Heart left ventricle (tissue), 16 donors: ENCODE measurements at regions not wholly inside any gene's neighbourhood (a gene's known extent, or its start where the extent isn't known, plus 50 kb on each side); places are given as distances from the start of the nearest gene placed in this dataset.
"Not testable (repeated sequence)": the region's sequence is repeated elsewhere in the genome, so short reads cannot be mapped to it uniquely, and the experiment has no call there.

Experiments
- ATAC-seq, 4 donors: fragments of 200-7000 bp; cut with Tn5 transposase; one replicate each; pipeline ENCODE4 v1.9.1; 2020 to 2022; ENCODE audit warnings: moderate library complexity in 4 of 4, mild to moderate bottlenecking in 3 of 4, moderate number of reproducible peaks in 1 of 4
- DNase-seq, 5 donors: peaks; one replicate each; pipeline ENCODE4 v3.0.0-alpha.2; 2020
- H3K27ac ChIP-seq, 12 donors: fragments of 200-600 bp; sonication (generic) in 4 of 12; one replicate each; pipeline versions ENCODE4 v1.5.0 to v1.8.0; 2016 to 2022; ENCODE audit warnings: mild to moderate bottlenecking in 2 of 12
- H3K27me3 ChIP-seq, 9 donors: fragments of 200-600 bp; sonication (generic) in 2 of 9; one replicate each; pipeline versions ENCODE4 v1.5.1 to v1.8.0; 2016 to 2022; ENCODE audit warnings: mild to moderate bottlenecking in 3 of 9
- H3K36me3 ChIP-seq, 9 donors: fragments of 200-600 bp; sonication (generic) in 2 of 9; one replicate each; pipeline versions ENCODE4 v1.5.0 to v1.8.0; 2018 to 2022; ENCODE audit warnings: mild to moderate bottlenecking in 2 of 9
- H3K4me1 ChIP-seq, 12 donors: fragments of 200-600 bp; sonication (generic) in 4 of 12; one replicate each; pipeline versions ENCODE4 v1.5.0 to v1.8.0; 2016 to 2022; ENCODE audit warnings: mild to moderate bottlenecking in 3 of 12
- H3K4me3 ChIP-seq, 12 donors: fragments of 200-600 bp; sonication (generic) in 4 of 12; one replicate each; pipeline versions ENCODE4 v1.5.0 to v1.8.0; 2017 to 2022; ENCODE audit warnings: mild to moderate bottlenecking in 9 of 12, moderate library complexity in 4 of 12
- H3K9me3 ChIP-seq, 12 donors: fragments of 200-600 bp; sonication (generic) in 4 of 12; one replicate each; pipeline versions ENCODE4 v1.5.0 to v1.8.0; 2016 to 2022; ENCODE audit warnings: mild to moderate bottlenecking in 1 of 12
- CTCF ChIP-seq, 12 donors: fragments of 200-600 bp; sonication (generic) in 4 of 12; IDR thresholded peaks; one replicate each; pipeline versions ENCODE4 v1.5.0 to v1.8.0; 2018 to 2022; ENCODE audit warnings: antibody characterized with exemption in 12 of 12, mild to moderate bottlenecking in 5 of 12
- POLR2A ChIP-seq, 2 donors: fragments of 450-650 bp; IDR thresholded peaks; one replicate each; pipeline ENCODE4 v1.6.1; 2017; ENCODE audit warnings: antibody characterized with exemption in 2 of 2, mild to moderate bottlenecking in 2 of 2, moderate library complexity in 2 of 2
- WGBS, 4 donors: extraction: QIAGEN DNeasy Blood & Tissue Kit in 2 of 4; methylation state at CpG; one replicate each; pipeline versions ENCODE4 v1.1.5 to v1.1.7; 2013 to 2018; 5-methylcytosine and 5-hydroxymethylcytosine counted together
- intact Hi-C, 10 donors: fragments of 100-400 bp; cut with DNase I; formaldehyde crosslinking; loops; one replicate each; pipeline versions ENCODE4 v1.11.1 to v1.14.2; 2022
- donor health status: ischemic (EF 13 %, LVEDD 7.1; RV severe dilation, severe dysfunction).
- donor health status: healthy with polysubstance abuse.
- donor health status: DM: no; HTN: yes; CAD: no.
- donor health status: DM: no; HTN: no; CAD: no.
- donor health status: ischemic (EF 25% LVEDD 6.9; RV normal size, moderate dysfunction).
- donor health status: ischemic (EF 25% LVEDD 5.7; RV mildly dilated, moderate dysfunction).
- donor health status: healthy.
- donor health status: DM: yes; HTN: yes; CAD: no.
- donor health status: ischemic (EF 35%, LVEDD 5.7; RV mildly dilated, moderate dysfunction).
- donor health status: nonischemic (EF 11% LVEDD 7.7; RV severe dilation, severe dysfunction).
- donor health status: DM: yes; HTN: yes; CAD: no.
- donor health status: PGD.
- donor health status: ischemic (EF 29% LVEDD 5.4; RV normal size, mild dysfunction).
- donor health status: nonischemic (EF 23%, LVEDD 6.1; RV moderate dilation, normal function).

DNA sequence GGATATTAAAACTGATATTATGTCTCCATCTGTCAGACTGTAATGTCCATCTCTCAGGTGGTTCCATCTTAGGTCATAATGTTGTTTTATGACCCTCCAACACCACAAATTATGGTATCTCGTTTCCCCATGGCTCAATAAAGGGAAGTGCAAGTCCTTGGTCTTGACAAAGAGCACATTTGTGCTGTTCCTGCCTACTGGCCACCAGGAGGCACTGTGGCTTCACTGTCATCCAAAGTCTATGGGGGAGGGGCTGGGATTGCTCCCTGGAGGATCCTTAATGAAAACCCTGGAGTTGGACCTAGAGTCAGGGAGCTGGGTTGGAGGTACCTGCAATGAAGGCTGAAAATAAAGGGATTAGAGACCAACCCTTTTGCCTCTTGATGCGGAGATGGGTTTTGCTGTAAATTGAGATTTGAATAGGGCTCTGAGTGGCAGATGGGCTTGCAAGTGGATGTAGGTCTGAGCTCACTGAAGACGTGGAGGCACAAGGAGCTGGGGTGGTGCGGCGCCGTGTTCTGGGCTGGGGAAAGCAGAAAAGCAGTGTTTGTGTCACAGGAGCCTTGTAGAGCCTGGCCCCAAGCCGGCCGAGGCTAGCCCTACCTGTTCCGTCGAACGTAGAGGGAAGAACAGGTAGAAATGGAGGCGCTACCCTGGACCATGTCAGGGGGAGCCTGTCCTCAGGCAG is 180.5 kb upstream of the PRSS58 start:
- WGBS, 4 donors, result 82 to 87% (median 86%) methylated on average over 12 of the region's 12 CpGs
- DNase-seq, result peak in 1 of 5 donors; percentile 56
- H3K9me3 ChIP-seq, result no peaks in the 10 kb centered on the region
- no peaks in the 10 kb centered on the region for H3K36me3 ChIP-seq
- H3K4me1 ChIP-seq, result peaks cover 0 to 41% (median 0%) of the 10 kb centered on the region in 12 donors
- H3K27me3 ChIP-seq, result peaks cover 0 to 16% (median 0%) of the 10 kb centered on the region in 9 donors
- TF ChIP-seq CTCF (IDR thresholded peaks at IDR 0.05) (peak in 10 of 12 donors; percentile 10 to 57 (median 26)), POLR2A (IDR thresholded peaks at IDR 0.05) (no peak)
- H3K27ac ChIP-seq, result no peak overlapping the region
- intact Hi-C loops, result no loop called here
- no peak for ATAC-seq
- no peak overlapping the region for H3K4me3 ChIP-seq

- H3K4me3 ChIP-seq, result no peak overlapping the region
- no peak for DNase-seq
- H3K4me1 ChIP-seq, result peaks cover 0 to 34% (median 0%) of the 10 kb centered on the region in 12 donors
- H3K9me3 ChIP-seq, result no peaks in the 10 kb centered on the region
- no peaks in the 10 kb centered on the region for H3K36me3 ChIP-seq
- TF ChIP-seq CTCF (IDR thresholded peaks at IDR 0.05) (no peak), POLR2A (IDR thresholded peaks at IDR 0.05) (no peak)
- H3K27me3 ChIP-seq, result peaks cover 0 to 16% (median 0%) of the 10 kb centered on the region in 9 donors
- no peak for ATAC-seq
- no peak overlapping the region for H3K27ac ChIP-seq
- intact Hi-C loops, result no loop called here
Observed at GRCh38 chr7:142437741-142438140, 179.9 kb upstream of the PRSS58 start.

GRCh38 chr7:142436601-142437000 is 178.7 kb upstream of the PRSS58 start:
- Histone ChIP-seq H3K36me3 (no peaks in the 10 kb centered on the region), H3K4me1 (peaks cover 0 to 23% (median 0%) of the 10 kb centered on the region in 12 donors), H3K27me3 (peaks cover 0 to 16% (median 0%) of the 10 kb centered on the region in 9 donors), H3K27ac (no peak overlapping the region), H3K4me3 (no peak overlapping the region), H3K9me3 (no peaks in the 10 kb centered on the region)
- WGBS, 4 donors, result 56 to 71% (median 61%) methylated on average over 2 of the region's 2 CpGs
- intact Hi-C loops, result no loop called here
- ATAC-seq (no peak), DNase-seq (no peak)
- no peak for TF ChIP-seq POLR2A (IDR thresholded peaks at IDR 0.05)

DNA sequence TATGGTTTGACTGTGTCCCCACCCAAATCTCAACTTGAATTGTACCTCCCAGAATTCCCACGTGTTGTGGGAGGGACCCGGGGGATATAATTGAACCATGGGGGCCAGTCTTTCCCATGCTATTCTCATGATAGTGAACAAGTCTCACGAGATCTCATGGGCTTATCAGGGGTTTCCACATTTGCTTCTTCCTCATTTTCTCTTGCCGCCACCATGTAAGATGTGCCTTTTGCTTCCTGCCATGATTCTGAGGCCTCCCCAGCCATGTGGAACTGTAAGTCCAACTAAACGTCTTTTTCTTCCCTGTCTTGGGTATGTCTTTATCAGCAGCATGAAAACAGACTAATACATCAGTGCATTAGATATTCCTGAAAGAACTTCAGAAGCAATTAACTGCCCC is 177.7 kb upstream of the PRSS58 start:
- H3K9me3 ChIP-seq, ATAC-seq, intact Hi-C loops, H3K36me3 ChIP-seq, DNase-seq, H3K4me3 ChIP-seq, H3K27ac ChIP-seq: not testable (repeated sequence)
- Histone ChIP-seq H3K4me1 (peaks cover 0 to 13% (median 0%) of the 10 kb centered on the region in 12 donors), H3K27me3 (peaks cover 0 to 16% (median 0%) of the 10 kb centered on the region in 9 donors)
- WGBS, 4 donors, result 72 to 79% (median 75%) methylated on average over 5 of the region's 5 CpGs

DNA sequence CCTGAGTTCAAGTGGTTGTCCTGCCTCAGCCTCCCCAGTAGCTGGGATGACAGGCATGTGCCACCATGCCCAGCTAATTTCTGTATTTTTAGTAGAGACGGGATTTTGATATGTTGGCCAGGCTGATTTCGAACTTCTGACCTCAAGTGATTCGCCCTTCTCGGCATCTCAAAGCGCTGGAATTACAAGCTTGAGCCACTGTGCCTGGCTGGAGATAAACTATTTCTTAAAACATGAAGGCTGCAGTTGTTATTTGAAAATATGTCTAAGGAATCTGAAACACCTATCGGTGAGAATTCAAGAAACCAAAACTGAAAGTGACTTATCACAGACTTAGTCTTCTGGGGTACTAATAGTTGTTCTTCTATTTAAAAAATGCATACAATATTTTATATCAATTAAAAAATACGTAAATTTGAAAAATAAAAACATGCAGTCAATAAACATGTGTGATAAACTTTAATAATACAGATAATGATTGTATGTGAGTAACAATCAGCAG is 176.9 kb upstream of the PRSS58 start:
- H3K4me1 ChIP-seq, result peaks cover 0 to 5% (median 0%) of the 10 kb centered on the region in 12 donors
- WGBS, 4 donors, result 88 to 92% (median 90%) methylated on average over 7 of the region's 7 CpGs
- no peak for TF ChIP-seq POLR2A (IDR thresholded peaks at IDR 0.05)
- TF ChIP-seq CTCF (IDR thresholded peaks at IDR 0.05), result no peak
- H3K27me3 ChIP-seq, result peaks cover 0 to 16% (median 0%) of the 10 kb centered on the region in 9 donors
- H3K36me3 ChIP-seq, result no peaks in the 10 kb centered on the region
- no peaks in the 10 kb centered on the region for H3K9me3 ChIP-seq
- no peak overlapping the region for H3K27ac ChIP-seq
- no peak for ATAC-seq
- no peak overlapping the region for H3K4me3 ChIP-seq
- intact Hi-C loops, result no loop called here
- DNase-seq, result no peak

GRCh38 chr7:142434133-142434532 is 176.3 kb upstream of the PRSS58 start:
- ATAC-seq, H3K4me1 ChIP-seq, intact Hi-C loops, H3K4me3 ChIP-seq, H3K27ac ChIP-seq, H3K9me3 ChIP-seq, H3K36me3 ChIP-seq, DNase-seq: not testable (repeated sequence)
- peaks cover 0 to 14% (median 0%) of the 10 kb centered on the region in 9 donors for H3K27me3 ChIP-seq
- WGBS, 4 donors, result 76 to 89% (median 82%) methylated on average over 5 of the region's 5 CpGs
